Pancreas (tissue), 10 donors: ENCODE measurements at regions not wholly inside any gene's neighbourhood (a gene's known extent, or its start where the extent isn't known, plus 50 kb on each side); places are given as distances from the start of the nearest gene placed in this dataset.

Experiments
- ATAC-seq, 4 donors: fragments of 200-7000 bp; cut with Tn5 transposase; one replicate each; pipeline versions ENCODE4 v1.8.0 to v1.9.1; 2020; ENCODE audit warnings: mild to moderate bottlenecking in 4 of 4, moderate library complexity in 4 of 4
- DNase-seq, 6 donors: peaks; one replicate each; pipeline ENCODE4 v3.0.0-alpha.2; 2020
- FAIRE-seq: peaks from 2 replicates; lab custom pipeline; 2012; peaks lifted over from hg19 to GRCh38; lab: Jason Lieb, UNC
- H3K27ac ChIP-seq, 4 donors: fragments of 200-600 bp; sonication (generic); 1 replicate in 3 of 4; 2 replicates in 1 of 4; pipeline versions ENCODE4 v1.5.0 to v1.8.0; 2020
- H3K27me3 ChIP-seq, 4 donors: fragments of 200-600 bp; one replicate each; pipeline ENCODE4 v1.8.0; 2021
- H3K36me3 ChIP-seq, 3 donors: fragments of 200-600 bp; sonication (generic) in 1 of 3; one replicate each; pipeline versions ENCODE4 v1.5.0 to v1.8.0; 2020 to 2021
- H3K4me1 ChIP-seq, 3 donors: fragments of 200-600 bp; one replicate each; pipeline ENCODE4 v1.8.0; 2021
- H3K4me3 ChIP-seq, 4 donors: fragments of 200-600 bp; sonication (generic) in 2 of 4; one replicate each; pipeline versions ENCODE4 v1.5.0 to v1.8.0; 2020 to 2021
- H3K9me3 ChIP-seq, 4 donors: fragments of 200-600 bp; one replicate each; pipeline ENCODE4 v1.8.0; 2021
- CTCF ChIP-seq, 4 donors: fragments of 200-600 bp; sonication (generic) in 3 of 4; IDR thresholded peaks; one replicate each; pipeline versions ENCODE4 v1.5.0 to v1.8.0; 2021; ENCODE audit warnings: antibody characterized with exemption in 4 of 4
- WGBS, 2 donors: extraction: QIAGEN DNeasy Blood & Tissue Kit; methylation state at CpG; one replicate each; pipeline ENCODE4 v1.1.7; 2013; 5-methylcytosine and 5-hydroxymethylcytosine counted together
- intact Hi-C, 3 donors: fragments of 100-400 bp; cut with DNase I; formaldehyde crosslinking; loops; one replicate each; pipeline versions ENCODE4 v1.11.1 to v1.14.2; 2022
- donor health status: healthy with polysubstance abuse.
- donor health status: DM: no; HTN: no; CAD: no; lungs with moderate emphysema.
- donor health status: DM: no; HTN: no; CAD: no.
- donor health status: control.
- donor health status: control.
- donor health status: Bipolar disorder and iron deficiency.
- donor health status: DM: yes; HTN: yes; CAD: no.
- donor health status: DM: no; HTN: no; CAD: no.
- donor health status: DM: no; HTN: no; CAD: no.
- donor health status: DM: yes; HTN: yes; CAD: no.

DNA sequence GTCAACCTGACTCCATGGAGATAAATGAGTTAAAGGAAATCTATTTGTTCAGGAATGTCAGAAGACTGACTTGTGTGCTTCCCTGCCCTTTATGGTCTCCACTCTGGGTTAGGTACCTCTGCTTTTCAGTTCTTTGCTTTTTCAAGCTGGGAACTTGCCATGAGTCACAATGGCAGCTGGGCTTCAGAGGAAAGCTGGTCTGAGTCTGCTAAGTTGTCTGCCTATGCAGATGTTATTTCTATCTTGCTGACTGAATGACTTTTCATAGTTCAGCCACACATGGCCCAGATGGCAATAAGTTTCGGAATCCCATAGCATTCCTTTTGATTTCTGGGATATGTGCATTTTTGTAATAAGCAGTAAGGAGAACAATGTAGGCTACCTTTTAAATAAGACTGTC, 337.9 kb upstream of the FGF13 start:
- ATAC-seq (no peak), FAIRE-seq (no peak), DNase-seq (no peak)
- Histone ChIP-seq H3K4me1 (no peaks in the 10 kb centered on the region), H3K4me3 (no peak overlapping the region), H3K27me3 (peaks cover 0 to 7% (median 0%) of the 10 kb centered on the region in 4 donors), H3K9me3 (no peaks in the 10 kb centered on the region), H3K36me3 (no peaks in the 10 kb centered on the region), H3K27ac (no peak overlapping the region)
- intact Hi-C loops: no loop called here
- WGBS, 2 donors: 37 to 45% methylated on average over 1 of the region's 1 CpG
- TF ChIP-seq CTCF (IDR thresholded peaks at IDR 0.05): no peak

GRCh38 chrX:139044680-139045079, 333.2 kb upstream of the FGF13 start:
- DNase-seq (peak in 1 of 6 donors; percentile 10), ATAC-seq (no peak), FAIRE-seq (no peak)
- 46 to 52% methylated on average over 6 of the region's 6 CpGs for WGBS, 2 donors
- H3K9me3 ChIP-seq: no peaks in the 10 kb centered on the region
- H3K27ac ChIP-seq: no peak overlapping the region
- no peak overlapping the region for H3K4me3 ChIP-seq
- H3K36me3 ChIP-seq: no peaks in the 10 kb centered on the region
- no peaks in the 10 kb centered on the region for H3K4me1 ChIP-seq
- no peak for TF ChIP-seq CTCF (IDR thresholded peaks at IDR 0.05)
- intact Hi-C loops: no loop called here
- peaks cover 0 to 7% (median 0%) of the 10 kb centered on the region in 4 donors for H3K27me3 ChIP-seq

GRCh38 chrX:139039041-139039440, 327.5 kb upstream of the FGF13 start:
- Histone ChIP-seq H3K4me3 (no peak overlapping the region), H3K27me3 (peaks cover 0 to 4% (median 0%) of the 10 kb centered on the region in 4 donors), H3K36me3 (no peaks in the 10 kb centered on the region), H3K9me3 (no peaks in the 10 kb centered on the region), H3K27ac (no peak overlapping the region), H3K4me1 (no peaks in the 10 kb centered on the region)
- no peak for ATAC-seq
- intact Hi-C loops: no loop called here
- FAIRE-seq: no peak
- DNase-seq: no peak
- no peak for TF ChIP-seq CTCF (IDR thresholded peaks at IDR 0.05)

DNA sequence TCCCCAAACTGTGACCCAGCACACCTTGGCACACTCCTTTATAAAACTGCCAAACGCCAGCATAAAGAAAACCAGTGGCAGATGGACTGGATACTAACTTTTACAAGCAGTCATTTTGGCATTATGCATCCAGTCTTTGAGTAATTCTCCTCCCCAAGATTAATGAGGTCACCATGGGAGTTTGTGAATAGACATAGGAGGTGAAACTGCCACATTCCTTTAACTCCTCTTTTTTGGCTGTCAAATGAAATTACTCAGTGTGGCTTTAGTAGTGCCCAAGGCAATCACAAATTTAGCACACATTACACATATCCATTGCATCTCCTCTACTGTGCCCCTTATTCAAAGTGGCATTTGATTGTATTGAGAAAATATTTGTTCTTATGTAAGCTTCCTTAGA, 315.3 kb upstream of the FGF13 start:
- ATAC-seq (no peak), DNase-seq (no peak), FAIRE-seq (no peak)
- 13 to 29% methylated on average over 1 of the region's 1 CpG for WGBS, 2 donors
- H3K36me3 ChIP-seq: no peaks in the 10 kb centered on the region
- H3K27ac ChIP-seq: no peak overlapping the region
- no peak for TF ChIP-seq CTCF (IDR thresholded peaks at IDR 0.05)
- no peaks in the 10 kb centered on the region for H3K4me1 ChIP-seq
- no peak overlapping the region for H3K4me3 ChIP-seq
- peaks cover 0 to 7% (median 0%) of the 10 kb centered on the region in 4 donors for H3K27me3 ChIP-seq
- no peaks in the 10 kb centered on the region for H3K9me3 ChIP-seq
- intact Hi-C loops: no loop called here

DNA sequence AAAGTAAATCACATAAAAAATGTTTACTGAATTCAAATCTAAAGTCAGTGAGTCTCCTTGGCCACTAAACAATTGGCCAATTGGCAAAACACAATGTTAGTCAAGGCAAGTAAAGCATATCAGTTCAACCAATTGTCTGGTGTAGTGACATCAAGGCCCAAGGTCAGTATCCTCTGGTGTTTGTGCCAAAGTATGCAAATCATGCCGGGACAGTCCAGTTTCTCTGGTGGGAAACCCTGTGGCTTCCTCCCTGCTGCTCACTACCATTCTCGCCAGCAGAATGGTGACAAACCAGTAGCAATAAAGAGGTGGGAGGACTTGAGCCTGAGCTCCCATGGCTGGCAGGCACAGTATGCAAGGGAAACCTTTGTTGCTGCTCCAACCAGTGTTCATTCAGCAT, 314.9 kb upstream of the FGF13 start:
- DNase-seq (no peak), FAIRE-seq (no peak), ATAC-seq (no peak)
- peaks cover 0 to 4% (median 0%) of the 10 kb centered on the region in 4 donors for H3K27me3 ChIP-seq
- H3K36me3 ChIP-seq: no peaks in the 10 kb centered on the region
- no peaks in the 10 kb centered on the region for H3K9me3 ChIP-seq
- intact Hi-C loops: no loop called here
- H3K4me1 ChIP-seq: no peaks in the 10 kb centered on the region
- no peak overlapping the region for H3K4me3 ChIP-seq
- H3K27ac ChIP-seq: no peak overlapping the region
- no peak for TF ChIP-seq CTCF (IDR thresholded peaks at IDR 0.05)
- 42 to 50% methylated on average over 2 of the region's 2 CpGs for WGBS, 2 donors
